Endothelial cell of umbilical vein (primary cell): ENCODE measurements at regions not wholly inside any gene's neighbourhood (a gene's known extent, or its start where the extent isn't known, plus 50 kb on each side); places are given as distances from the start of the nearest gene placed in this dataset.

Source experiments
- BruUV-seq: library from RNA; stranded (reverse); fragments of 400-500 nt; replicated peaks from 2 replicates; lab custom pipeline; 2021; lab: Mats Ljungman, UMichigan
- CTCF ChIA-PET: fragments of 300-600, 350-600 bp; sonication (Branson Sonifier 250); formaldehyde crosslinking; loops from one replicate; lab custom pipeline; 2021; ENCODE audit warnings: antibody characterized with exemption, inconsistent platforms; lab: Charles Lee
- POLR2A ChIA-PET: fragments of 300-600, 350-600 bp; sonication (Branson Sonifier 250); formaldehyde crosslinking; loops from one replicate; lab custom pipeline; 2021; ENCODE audit warnings: antibody characterized with exemption, inconsistent platforms; lab: Charles Lee
- DNase-seq: peaks from one replicate; pipeline ENCODE4 v3.0.0-alpha.2; 2011; ENCODE audit warnings: low read depth, low spot score
- FAIRE-seq: peaks from 2 replicates; lab custom pipeline; 2011; peaks lifted over from hg19 to GRCh38; lab: Jason Lieb, UNC
- H2AFZ ChIP-seq: 2 replicates; pipeline ENCODE4 v1.6.0; 2012; ENCODE audit warnings: low read depth, low read length, control low read depth, inconsistent platforms
- H3K27ac ChIP-seq: 2 replicates; pipeline ENCODE4 v1.5.1; 2011; ENCODE audit warnings: low read depth, mild to moderate bottlenecking, control low read depth, low read length, moderate library complexity; ENCODE audit not compliant: insufficient read depth
- H3K27me3 ChIP-seq, 2 experiments: 2 replicates each; pipeline versions ENCODE4 v1.6.0 to v1.6.1; 2011; ENCODE audit warnings: low read length in 2 of 2, mixed read lengths in 1 of 2; ENCODE audit not compliant: control insufficient read depth in 2 of 2, insufficient read depth in 2 of 2
- H3K36me3 ChIP-seq, 2 experiments: 2 replicates in 1 of 2; 3 replicates in 1 of 2; pipeline ENCODE4 v1.5.1; 2011; ENCODE audit warnings: low read length in 2 of 2, mild to moderate bottlenecking in 1 of 2, moderate library complexity in 1 of 2; ENCODE audit not compliant: control insufficient read depth in 2 of 2, insufficient read depth in 2 of 2; ENCODE audit errors: extremely low read depth in 1 of 2
- H3K4me1 ChIP-seq: 3 replicates; pipeline ENCODE4 v1.5.1; 2011; ENCODE audit warnings: mild to moderate bottlenecking, low read length; ENCODE audit not compliant: control insufficient read depth, insufficient read depth; ENCODE audit errors: extremely low read depth
- H3K4me2 ChIP-seq: 2 replicates; pipeline ENCODE4 v1.6.1; 2011; ENCODE audit warnings: low read length, control low read depth, mixed read lengths; ENCODE audit not compliant: insufficient read depth
- H3K4me3 ChIP-seq, 3 experiments: fragments of 200-600 bp in 1 of 3; sonication (generic), shearing (Covaris generic) in 1 of 3; replicated peaks in 1 of 3; 2 replicates each; pipeline ENCODE4 v1.5.1; 2011 to 2016; ENCODE audit warnings: control low read depth in 3 of 3, low read length in 3 of 3, mild to moderate bottlenecking in 2 of 3, inconsistent platforms in 1 of 3, low read depth in 1 of 3, moderate library complexity in 1 of 3; ENCODE audit not compliant: insufficient read depth in 1 of 3
- H3K79me2 ChIP-seq: 2 replicates; pipeline ENCODE4 v1.6.0; 2012; ENCODE audit warnings: low read length, inconsistent platforms; ENCODE audit not compliant: control insufficient read depth, insufficient read depth
- H3K9ac ChIP-seq: replicated peaks from 2 replicates; pipeline ENCODE3; 2011; ENCODE audit warnings: low read length, control low read depth; ENCODE audit not compliant: insufficient read depth; ENCODE audit errors: extremely low read depth
- H3K9me1 ChIP-seq: replicated peaks from 3 replicates; pipeline ENCODE4 v1.6.0; 2011; ENCODE audit warnings: mild to moderate bottlenecking, low read length; ENCODE audit not compliant: control insufficient read depth, insufficient read depth; ENCODE audit errors: extremely low read depth
- H3K9me3 ChIP-seq: replicated peaks from 2 replicates; pipeline ENCODE4 v1.5.1; 2012; ENCODE audit warnings: low read length, inconsistent platforms; ENCODE audit not compliant: control insufficient read depth, insufficient read depth
- H4K20me1 ChIP-seq: replicated peaks from 2 replicates; pipeline ENCODE3; 2011; ENCODE audit warnings: mild to moderate bottlenecking, low read length; ENCODE audit not compliant: control insufficient read depth, insufficient read depth; ENCODE audit errors: extremely low read depth
- CTCF ChIP-seq, 2 donors: IDR thresholded peaks; 1 replicate in 1 of 2; 2 replicates in 1 of 2; pipeline ENCODE4 v1.5.1; 2011; ENCODE audit warnings: low read length in 2 of 2, mild to moderate bottlenecking in 2 of 2, moderate library complexity in 2 of 2, control low read depth in 1 of 2, inconsistent platforms in 1 of 2, low read depth in 1 of 2; ENCODE audit not compliant: insufficient read depth in 1 of 2; ENCODE audit errors: extremely low read depth in 1 of 2
- EZH2 ChIP-seq: IDR thresholded peaks from 2 replicates; pipeline ENCODE4 v1.6.1; 2012; ENCODE audit warnings: borderline replicate concordance, low read depth, mild to moderate bottlenecking, moderate library complexity, low read length, inconsistent platforms; ENCODE audit not compliant: severe bottlenecking
- FOS ChIP-seq: IDR thresholded peaks from 2 replicates; pipeline ENCODE4 v1.6.1; 2011; ENCODE audit warnings: mild to moderate bottlenecking, low read length, moderate library complexity, borderline replicate concordance; ENCODE audit not compliant: insufficient read depth
- GATA2 ChIP-seq: IDR thresholded peaks from 2 replicates; pipeline ENCODE4 v1.7.0; 2011; ENCODE audit warnings: low read depth, mild to moderate bottlenecking, moderate library complexity, mixed read lengths, low read length; ENCODE audit not compliant: insufficient read length, insufficient read depth
- JUN ChIP-seq: IDR thresholded peaks from 2 replicates; pipeline ENCODE4 v1.6.1; 2011; ENCODE audit warnings: borderline replicate concordance, low read depth; ENCODE audit not compliant: insufficient read length, insufficient read depth
- MAX ChIP-seq: IDR thresholded peaks from 2 replicates; pipeline ENCODE4 v1.6.1; 2011; ENCODE audit not compliant: insufficient read depth, insufficient read length
- MYC ChIP-seq: IDR thresholded peaks from one replicate; pipeline ENCODE4 v1.6.1; 2011; ENCODE audit warnings: mild to moderate bottlenecking, low read depth, low read length
- POLR2A ChIP-seq: IDR thresholded peaks from 2 replicates; pipeline ENCODE4 v1.6.1; 2012; ENCODE audit warnings: low read depth, mild to moderate bottlenecking, control low read depth, low read length
- POLR2AphosphoS5 ChIP-seq: IDR thresholded peaks from 2 replicates; pipeline ENCODE4 v1.6.1; 2012; ENCODE audit warnings: low read depth, mild to moderate bottlenecking, control low read depth, low read length, moderate library complexity; ENCODE audit not compliant: insufficient read depth
- dilution Hi-C: fragments of 300-500 bp; cut with MboI; formaldehyde crosslinking; loops from one replicate; pipeline ENCODE4 v1.15.0; 2019; ENCODE audit warnings: low sequenced_read_pairs; ENCODE audit not compliant: extremely low pct_ligation_motif_present
- intact Hi-C: fragments of 100-400 bp; cut with micrococcal nuclease; formaldehyde crosslinking; loops from one replicate; pipeline ENCODE4 v1.10.0; 2022

GRCh38 chr4:33086331-33086925 is 2366.3 kb downstream of the PCDH7 start:
- H3K79me2 ChIP-seq = no peaks in the 10 kb centered on the region
- no peaks in the 10 kb centered on the region for H3K9me3 ChIP-seq
- H3K27me3 ChIP-seq = no peaks in the 10 kb centered on the region
- no peaks in the 10 kb centered on the region for H3K4me1 ChIP-seq
- no peak overlapping the region for H2AFZ ChIP-seq
- ChIA-PET CTCF (no interaction called here), POLR2A (no interaction called here)
- H4K20me1 ChIP-seq = no peaks in the 10 kb centered on the region
- FAIRE-seq = no peak
- H3K4me2 ChIP-seq = no peak overlapping the region
- intact Hi-C loops (no loop called here), dilution Hi-C loops (no loop called here)
- no TSS peak for BruUV-seq
- no peak overlapping the region for H3K9ac ChIP-seq
- no peaks in the 10 kb centered on the region for H3K9me1 ChIP-seq
- H3K36me3 ChIP-seq = no peaks in the 10 kb centered on the region
- DNase-seq = no peak
- no peak for TF ChIP-seq POLR2AphosphoS5
- TF ChIP-seq MYC = no peak
- H3K27ac ChIP-seq = no peak overlapping the region
- no peak overlapping the region for H3K4me3 ChIP-seq

- no peak for TF ChIP-seq CTCF (IDR thresholded peaks at IDR 0.05; ENCODE audit: extremely low read depth in 1 of 2, insufficient read depth in 1 of 2, low read depth in 1 of 2, low read length in 2 of 2)
- TF ChIP-seq POLR2AphosphoS5 = no peak
- no peak for TF ChIP-seq POLR2A
- TF ChIP-seq JUN = no peak
- TF ChIP-seq MAX = no peak
- no peak for TF ChIP-seq GATA2
- no peak for TF ChIP-seq MYC
- TF ChIP-seq EZH2 = no peak
- TF ChIP-seq FOS = no peak
- H2AFZ ChIP-seq = no peak overlapping the region
- dilution Hi-C loops (no loop called here), intact Hi-C loops (no loop called here)
- H4K20me1 ChIP-seq = no peaks in the 10 kb centered on the region
- no peak for DNase-seq
- H3K9me1 ChIP-seq = no peaks in the 10 kb centered on the region
- H3K4me2 ChIP-seq = no peak overlapping the region
- no peak overlapping the region for H3K9ac ChIP-seq
- no peaks in the 10 kb centered on the region for H3K79me2 ChIP-seq
- no peaks in the 10 kb centered on the region for H3K27me3 ChIP-seq
- H3K36me3 ChIP-seq = no peaks in the 10 kb centered on the region
- ChIA-PET CTCF (no interaction called here), POLR2A (no interaction called here)
- H3K9me3 ChIP-seq = no peaks in the 10 kb centered on the region
- no peak overlapping the region for H3K4me3 ChIP-seq
- H3K4me1 ChIP-seq = no peaks in the 10 kb centered on the region
- no TSS peak for BruUV-seq
- FAIRE-seq = no peak
- H3K27ac ChIP-seq = no peak overlapping the region
Observed at GRCh38 chr4:33088713-33089112, 2368.5 kb downstream of the PCDH7 start.
